ENCODE measurements at regions not wholly inside any gene's neighbourhood (a gene's known extent, or its start where the extent isn't known, plus 50 kb on each side); places are given as distances from the start of the nearest gene placed in this dataset.

GRCh38 chr10:117621795-117622420 lies 79.4 kb downstream of the EMX2 start:
- Histone ChIP-seq H3K4me1 (ENCODE audit: control insufficient read depth, extremely low read depth, insufficient read depth, low read length) (no peaks in the 10 kb centered on the region), H3K9me3 (replicated peaks; ENCODE audit: control insufficient read depth, insufficient read depth, low read length) (no peaks in the 10 kb centered on the region), H3K27ac (ENCODE audit: insufficient read depth, low read depth, low read length) (no peak overlapping the region), H2AFZ (ENCODE audit: low read depth, low read length) (no peak overlapping the region), H3K36me3 (ENCODE audit: control insufficient read depth in 2 of 2, extremely low read depth in 1 of 2, insufficient read depth in 2 of 2, low read length in 2 of 2) (no peaks in the 10 kb centered on the region), H3K4me3 (replicated peaks in 1 of 3; ENCODE audit: insufficient read depth in 1 of 3, low read depth in 1 of 3, low read length in 3 of 3) (no peak overlapping the region), H3K9ac (replicated peaks; ENCODE audit: extremely low read depth, insufficient read depth, low read length) (no peak overlapping the region), H3K27me3 (ENCODE audit: control insufficient read depth in 2 of 2, insufficient read depth in 2 of 2, low read length in 2 of 2) (no peaks in the 10 kb centered on the region), H3K4me2 (ENCODE audit: insufficient read depth, low read length) (no peak overlapping the region), H3K79me2 (ENCODE audit: control insufficient read depth, insufficient read depth, low read length) (no peaks in the 10 kb centered on the region), H3K9me1 (replicated peaks; ENCODE audit: control insufficient read depth, extremely low read depth, insufficient read depth, low read length) (no peaks in the 10 kb centered on the region), H4K20me1 (replicated peaks; ENCODE audit: control insufficient read depth, extremely low read depth, insufficient read depth, low read length) (no peaks in the 10 kb centered on the region)
- no peak for TF ChIP-seq FOS (IDR thresholded peaks at IDR 0.05; ENCODE audit: borderline replicate concordance, insufficient read depth, low read length)
- DNase-seq (ENCODE audit: low read depth, low spot score) (no peak), FAIRE-seq (no peak)
- ChIA-PET POLR2A (no interaction called here), CTCF (no interaction called here)
- dilution Hi-C loops (cut with MboI; ENCODE audit: extremely low pct_ligation_motif_present, low sequenced_read_pairs) (no loop called here), intact Hi-C loops (cut with micrococcal nuclease) (no loop called here)
- no TSS peak for BruUV-seq (replicated peaks)

- Histone ChIP-seq H3K27ac (ENCODE audit: insufficient read depth, low read depth, low read length) (no peak overlapping the region), H3K79me2 (ENCODE audit: control insufficient read depth, insufficient read depth, low read length) (no peaks in the 10 kb centered on the region), H3K27me3 (ENCODE audit: control insufficient read depth in 2 of 2, insufficient read depth in 2 of 2, low read length in 2 of 2) (no peaks in the 10 kb centered on the region), H3K36me3 (ENCODE audit: control insufficient read depth in 2 of 2, extremely low read depth in 1 of 2, insufficient read depth in 2 of 2, low read length in 2 of 2) (no peaks in the 10 kb centered on the region), H3K9ac (replicated peaks; ENCODE audit: extremely low read depth, insufficient read depth, low read length) (no peak overlapping the region), H3K4me1 (ENCODE audit: control insufficient read depth, extremely low read depth, insufficient read depth, low read length) (no peaks in the 10 kb centered on the region), H3K9me3 (replicated peaks; ENCODE audit: control insufficient read depth, insufficient read depth, low read length) (no peaks in the 10 kb centered on the region), H3K4me3 (replicated peaks in 1 of 3; ENCODE audit: insufficient read depth in 1 of 3, low read depth in 1 of 3, low read length in 3 of 3) (no peak overlapping the region), H2AFZ (ENCODE audit: low read depth, low read length) (no peak overlapping the region), H3K4me2 (ENCODE audit: insufficient read depth, low read length) (no peak overlapping the region), H4K20me1 (replicated peaks; ENCODE audit: control insufficient read depth, extremely low read depth, insufficient read depth, low read length) (no peaks in the 10 kb centered on the region), H3K9me1 (replicated peaks; ENCODE audit: control insufficient read depth, extremely low read depth, insufficient read depth, low read length) (no peaks in the 10 kb centered on the region)
- DNase-seq (ENCODE audit: low read depth, low spot score) (no peak), FAIRE-seq (no peak)
- dilution Hi-C loops (cut with MboI; ENCODE audit: extremely low pct_ligation_motif_present, low sequenced_read_pairs), result no loop called here
- ChIA-PET CTCF (no interaction called here), POLR2A (no interaction called here)
- no TSS peak for BruUV-seq (replicated peaks)
- TF ChIP-seq MYC (IDR thresholded peaks at IDR 0.05; ENCODE audit: low read depth, low read length) (no peak), MAX (IDR thresholded peaks at IDR 0.05; ENCODE audit: insufficient read depth, insufficient read length) (no peak), POLR2A (IDR thresholded peaks at IDR 0.05; ENCODE audit: low read depth, low read length) (no peak), EZH2 (IDR thresholded peaks at IDR 0.05; ENCODE audit: borderline replicate concordance, low read depth, low read length, severe bottlenecking) (no peak), JUN (IDR thresholded peaks at IDR 0.05; ENCODE audit: borderline replicate concordance, insufficient read depth, insufficient read length, low read depth) (no peak), FOS (IDR thresholded peaks at IDR 0.05; ENCODE audit: borderline replicate concordance, insufficient read depth, low read length) (no peak), POLR2AphosphoS5 (IDR thresholded peaks at IDR 0.05; ENCODE audit: insufficient read depth, low read depth, low read length) (no peak), GATA2 (IDR thresholded peaks at IDR 0.05; ENCODE audit: insufficient read depth, insufficient read length, low read depth, low read length) (no peak), CTCF (IDR thresholded peaks at IDR 0.05; ENCODE audit: extremely low read depth in 1 of 2, insufficient read depth in 1 of 2, low read depth in 1 of 2, low read length in 2 of 2) (no peak)
- intact Hi-C loops (cut with micrococcal nuclease), result no loop called here
Measured at GRCh38 chr10:117622471-117623184, 80.1 kb downstream of the EMX2 start.

All from endothelial cell of umbilical vein (primary cell).